Mammary epithelial cell (primary cell): ENCODE measurements at regions not wholly inside any gene's neighbourhood (a gene's known extent, or its start where the extent isn't known, plus 50 kb on each side); places are given as distances from the start of the nearest gene placed in this dataset.

ENCODE experiments used
- CTCF ChIP-seq, 2 donors: IDR thresholded peaks in 1 of 2; conservative IDR thresholded peaks in 1 of 2; 2 replicates each; pipeline ENCODE4 v1.5.1; 2011 to 2012; ENCODE audit warnings: inconsistent platforms in 2 of 2, low read length in 2 of 2, mild to moderate bottlenecking in 2 of 2, control low read depth in 1 of 2, low read depth in 1 of 2; ENCODE audit not compliant: insufficient read depth in 1 of 2; ENCODE audit errors: extremely low read depth in 1 of 2
- EZH2 ChIP-seq: IDR thresholded peaks from 2 replicates; pipeline ENCODE4 v1.6.1; 2012; ENCODE audit warnings: low read length, inconsistent platforms, borderline replicate concordance

- TF ChIP-seq CTCF (conservative IDR thresholded peaks at IDR 0.05 in 1 of 2, IDR thresholded peaks at IDR 0.05 in 1 of 2; ENCODE audit: extremely low read depth in 1 of 2, insufficient read depth in 1 of 2, low read depth in 1 of 2, low read length in 2 of 2) = no peak
- no peak for TF ChIP-seq EZH2
These were observed 462.7 kb downstream of the METTL4 start for GRCh38 chr18:2108591-2108990.
